Chondrocyte (in vitro differentiated cells): ENCODE measurements at regions not wholly inside any gene's neighbourhood (a gene's known extent, or its start where the extent isn't known, plus 50 kb on each side); places are given as distances from the start of the nearest gene placed in this dataset.

Source experiments
- DNase-seq: peaks from one replicate; pipeline ENCODE4 v3.0.0; 2021; ENCODE audit warnings: mixed read lengths, low spot score
- H3K27ac Mint-ChIP-seq: one replicate; pipeline ENCODE4 v1.8.0; 2021; ENCODE audit warnings: mild to moderate bottlenecking, moderate library complexity, mixed read lengths; ENCODE audit not compliant: unreplicated experiment
- H3K27me3 Mint-ChIP-seq: 2 replicates; pipeline ENCODE4 v1.8.0; 2021; ENCODE audit warnings: low read depth, mixed read lengths
- H3K36me3 Mint-ChIP-seq: 2 replicates; pipeline ENCODE4 v1.8.0; 2021; ENCODE audit warnings: low read depth, mixed read lengths
- H3K4me1 Mint-ChIP-seq: 2 replicates; pipeline ENCODE4 v1.8.0; 2021; ENCODE audit warnings: low read depth, mild to moderate bottlenecking, mixed read lengths
- H3K4me3 Mint-ChIP-seq: one replicate; pipeline ENCODE4 v1.8.0; 2021; ENCODE audit warnings: mild to moderate bottlenecking, moderate library complexity, mixed read lengths; ENCODE audit not compliant: unreplicated experiment
- H3K9me3 Mint-ChIP-seq: 2 replicates; pipeline ENCODE4 v1.8.0; 2021; ENCODE audit warnings: low read depth, mixed read lengths
- TF ChIP-seq, protein P1 (sequence below): fragments of 200-600 bp; sonication (generic); IDR thresholded peaks from 2 replicates; pipeline ENCODE4 v1.5.0; 2021; ENCODE audit warnings: antibody characterized with exemption, mild to moderate bottlenecking, moderate library complexity

DNA sequence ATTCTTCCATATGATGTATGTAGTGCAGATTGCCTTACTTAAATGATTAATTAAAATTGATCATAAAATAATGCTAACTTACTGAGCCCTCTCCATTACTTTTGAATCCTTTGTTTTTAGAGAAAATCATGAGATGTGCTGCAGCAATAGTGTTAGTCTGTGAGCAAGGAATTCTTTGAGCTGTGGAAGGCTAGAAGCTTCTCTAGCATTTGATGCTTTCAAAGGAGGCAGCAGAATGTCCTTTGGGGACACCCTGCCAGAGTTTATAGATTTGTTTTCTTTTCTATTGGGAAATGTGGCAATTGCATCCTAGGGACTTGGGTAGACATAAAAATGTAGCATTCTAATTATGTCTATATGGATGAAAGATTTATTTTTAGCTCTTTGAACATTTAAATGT, 284.1 kb upstream of the SMIM30 start:
- Mint-ChIP-seq H3K4me3 (no peak overlapping the region), H3K9me3 (no peaks in the 10 kb centered on the region), H3K27ac (no peak overlapping the region), H3K36me3 (no peaks in the 10 kb centered on the region), H3K27me3 (peaks cover 25% of the 10 kb centered on the region), H3K4me1 (no peaks in the 10 kb centered on the region)
- TF ChIP-seq, protein P1, sequence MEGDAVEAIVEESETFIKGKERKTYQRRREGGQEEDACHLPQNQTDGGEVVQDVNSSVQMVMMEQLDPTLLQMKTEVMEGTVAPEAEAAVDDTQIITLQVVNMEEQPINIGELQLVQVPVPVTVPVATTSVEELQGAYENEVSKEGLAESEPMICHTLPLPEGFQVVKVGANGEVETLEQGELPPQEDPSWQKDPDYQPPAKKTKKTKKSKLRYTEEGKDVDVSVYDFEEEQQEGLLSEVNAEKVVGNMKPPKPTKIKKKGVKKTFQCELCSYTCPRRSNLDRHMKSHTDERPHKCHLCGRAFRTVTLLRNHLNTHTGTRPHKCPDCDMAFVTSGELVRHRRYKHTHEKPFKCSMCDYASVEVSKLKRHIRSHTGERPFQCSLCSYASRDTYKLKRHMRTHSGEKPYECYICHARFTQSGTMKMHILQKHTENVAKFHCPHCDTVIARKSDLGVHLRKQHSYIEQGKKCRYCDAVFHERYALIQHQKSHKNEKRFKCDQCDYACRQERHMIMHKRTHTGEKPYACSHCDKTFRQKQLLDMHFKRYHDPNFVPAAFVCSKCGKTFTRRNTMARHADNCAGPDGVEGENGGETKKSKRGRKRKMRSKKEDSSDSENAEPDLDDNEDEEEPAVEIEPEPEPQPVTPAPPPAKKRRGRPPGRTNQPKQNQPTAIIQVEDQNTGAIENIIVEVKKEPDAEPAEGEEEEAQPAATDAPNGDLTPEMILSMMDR: no peak
- DNase-seq: no peak

DNA sequence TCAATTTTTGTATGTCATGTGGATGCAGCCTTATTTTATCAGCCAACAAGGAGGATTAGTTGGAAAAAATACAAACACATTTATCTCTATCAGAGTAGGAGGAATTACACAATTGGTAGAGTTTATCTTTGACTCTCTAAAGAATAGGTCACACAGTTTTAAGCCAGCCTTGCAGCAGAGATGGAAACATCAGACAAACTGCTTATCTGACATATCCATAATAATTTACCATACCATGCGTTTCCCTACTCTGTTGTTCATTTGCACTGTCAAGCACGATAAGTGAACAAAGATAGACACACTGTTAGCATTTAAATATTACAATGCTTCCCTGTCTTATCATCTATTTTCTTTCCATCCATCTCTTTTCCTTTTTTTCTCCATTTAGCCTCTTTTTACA, 283.7 kb upstream of the SMIM30 start:
- Mint-ChIP-seq H3K36me3 (no peaks in the 10 kb centered on the region), H3K27ac (no peak overlapping the region), H3K4me1 (no peaks in the 10 kb centered on the region), H3K4me3 (no peak overlapping the region), H3K27me3 (peaks cover 25% of the 10 kb centered on the region), H3K9me3 (no peaks in the 10 kb centered on the region)
- no peak for DNase-seq
- TF ChIP-seq, protein P1: no peak

DNA sequence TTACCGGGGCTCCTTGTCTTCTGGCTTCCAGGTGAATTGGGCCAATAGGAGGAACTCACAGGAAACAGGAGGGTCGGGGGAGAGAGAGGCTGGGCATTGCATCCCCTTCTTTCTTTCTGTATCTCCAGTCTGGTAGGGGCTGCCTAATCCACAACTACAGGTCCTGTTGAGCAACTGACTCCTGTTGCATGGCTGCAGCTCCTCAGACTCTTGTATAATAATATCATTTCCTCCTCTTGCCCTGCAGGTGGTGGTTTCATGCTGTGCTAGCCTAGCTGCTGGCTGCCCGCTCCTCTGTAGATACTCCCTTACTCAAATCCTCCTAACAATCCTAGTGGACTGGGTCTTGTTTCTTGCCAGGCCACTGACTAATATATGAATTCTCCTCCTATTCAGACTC, 276.5 kb upstream of the SMIM30 start:
- Mint-ChIP-seq H3K36me3 (no peaks in the 10 kb centered on the region), H3K4me1 (no peaks in the 10 kb centered on the region), H3K27ac (no peak overlapping the region), H3K27me3 (peaks cover 22% of the 10 kb centered on the region), H3K4me3 (no peak overlapping the region), H3K9me3 (peaks cover 1% of the 10 kb centered on the region)
- TF ChIP-seq, protein P1: no peak
- no peak for DNase-seq

DNA sequence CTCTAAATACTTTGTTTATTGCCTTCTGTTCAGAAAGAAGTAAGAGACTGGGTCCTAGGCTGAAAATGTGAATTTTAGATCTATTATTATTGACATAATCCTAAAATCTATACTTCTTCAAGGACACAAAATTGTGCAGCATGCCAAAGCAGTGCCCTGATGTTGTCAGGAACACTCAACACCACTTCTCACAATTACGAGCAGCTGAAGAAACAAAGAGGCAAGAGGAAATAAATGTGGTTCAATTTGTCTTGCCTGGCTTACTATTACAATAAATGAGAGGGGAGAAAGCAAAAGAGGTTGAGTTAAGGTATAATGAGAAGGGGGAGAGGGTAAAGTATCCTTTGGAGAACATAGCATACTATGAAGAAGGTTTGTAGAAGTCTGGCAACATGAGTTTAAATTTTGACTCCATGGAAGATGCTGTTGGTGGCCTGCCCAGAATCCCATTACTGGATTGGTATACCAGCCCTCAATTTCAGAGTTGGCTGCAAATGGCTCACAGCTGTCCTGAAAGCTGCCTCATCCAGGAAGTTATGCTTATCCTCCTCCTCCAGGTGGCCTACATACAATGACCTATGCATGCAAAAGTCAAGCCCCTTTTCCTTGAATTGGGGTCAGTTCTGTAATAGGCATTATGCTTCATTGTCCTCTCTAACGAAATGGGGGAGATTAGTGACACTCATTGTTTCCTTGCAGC, 274.6 kb upstream of the SMIM30 start:
- peaks cover 18% of the 10 kb centered on the region for H3K27me3 Mint-ChIP-seq
- no peak for DNase-seq
- H3K27ac Mint-ChIP-seq: no peak overlapping the region
- no peak overlapping the region for H3K4me3 Mint-ChIP-seq
- H3K4me1 Mint-ChIP-seq: no peaks in the 10 kb centered on the region
- H3K36me3 Mint-ChIP-seq: no peaks in the 10 kb centered on the region
- peaks cover 9% of the 10 kb centered on the region for H3K9me3 Mint-ChIP-seq
- TF ChIP-seq, protein P1: no peak

DNA sequence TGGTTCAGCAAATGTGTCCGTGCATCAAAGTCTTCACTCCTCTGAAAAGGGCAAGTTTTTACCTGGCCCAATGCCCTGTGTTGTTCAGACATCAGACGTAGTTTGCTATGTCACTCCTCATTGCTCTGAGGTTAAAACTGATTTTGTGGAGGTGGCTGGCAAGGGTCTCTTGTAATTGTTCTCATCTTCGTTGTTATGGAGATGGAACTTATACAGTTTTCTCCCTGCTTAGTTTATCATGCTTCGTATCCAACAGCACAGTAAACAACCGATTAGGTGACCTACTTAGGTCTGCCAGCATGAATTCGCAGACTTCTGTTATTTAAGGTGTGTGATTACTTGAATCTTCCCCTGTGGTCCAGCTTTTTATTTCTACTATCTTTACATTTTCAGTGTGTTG, 274.1 kb upstream of the SMIM30 start:
- no peak overlapping the region for H3K4me3 Mint-ChIP-seq
- H3K27me3 Mint-ChIP-seq: peaks cover 17% of the 10 kb centered on the region
- H3K4me1 Mint-ChIP-seq: no peaks in the 10 kb centered on the region
- DNase-seq: no peak
- H3K27ac Mint-ChIP-seq: no peak overlapping the region
- no peaks in the 10 kb centered on the region for H3K36me3 Mint-ChIP-seq
- TF ChIP-seq, protein P1: no peak
- peaks cover 9% of the 10 kb centered on the region for H3K9me3 Mint-ChIP-seq
